Ureter (tissue), 1 donor: ENCODE measurements at regions not wholly inside any gene's neighbourhood (a gene's known extent, or its start where the extent isn't known, plus 50 kb on each side); places are given as distances from the start of the nearest gene placed in this dataset.

Source experiments
- DNase-seq: peaks from one replicate; pipeline ENCODE4 v3.0.0-alpha.2; 2020; ENCODE audit warnings: low spot score
- donor health status: DM: yes; HTN: yes; CAD: no.

- DNase-seq = no peak
These were observed 79.0 kb upstream of the ARRDC4 start for GRCh38 chr15:97881346-97881965.

- DNase-seq = no peak
These were observed 75.9 kb upstream of the ARRDC4 start for GRCh38 chr15:97884513-97885131.

- DNase-seq = no peak
These were observed 70.2 kb upstream of the ARRDC4 start for GRCh38 chr15:97890307-97890706.

GRCh38 chr15:97892167-97892938 lies 68.2 kb upstream of the ARRDC4 start:
- DNase-seq = no peak

- no peak for DNase-seq
These were observed 66.5 kb upstream of the ARRDC4 start for GRCh38 chr15:97893967-97894366.

GRCh38 chr15:97899981-97900380 lies 60.5 kb upstream of the ARRDC4 start:
- no peak for DNase-seq

- DNase-seq = no peak
These were observed 58.2 kb upstream of the ARRDC4 start for GRCh38 chr15:97902140-97902780.

GRCh38 chr15:97903560-97903959 lies 56.9 kb upstream of the ARRDC4 start:
- DNase-seq = no peak

GRCh38 chr15:97903971-97904572 lies 56.4 kb upstream of the ARRDC4 start:
- peak; percentile 58 for DNase-seq

GRCh38 chr15:97909291-97909891 lies 51.1 kb upstream of the ARRDC4 start:
- DNase-seq = peak; percentile 59
